GM21825 (cell line): ENCODE measurements at regions not wholly inside any gene's neighbourhood (a gene's known extent, or its start where the extent isn't known, plus 50 kb on each side); places are given as distances from the start of the nearest gene placed in this dataset.
A peak's percentile ranks its signal among the peaks of the same experiment; 100 is the strongest.

Experiments used
- ATAC-seq: cut with Tn5 transposase; IDR thresholded peaks from one replicate; pipeline ENCODE4 v1.9.1; 2021; ENCODE audit warnings: mild to moderate bottlenecking, moderate library complexity; ENCODE audit not compliant: unreplicated experiment

DNA sequence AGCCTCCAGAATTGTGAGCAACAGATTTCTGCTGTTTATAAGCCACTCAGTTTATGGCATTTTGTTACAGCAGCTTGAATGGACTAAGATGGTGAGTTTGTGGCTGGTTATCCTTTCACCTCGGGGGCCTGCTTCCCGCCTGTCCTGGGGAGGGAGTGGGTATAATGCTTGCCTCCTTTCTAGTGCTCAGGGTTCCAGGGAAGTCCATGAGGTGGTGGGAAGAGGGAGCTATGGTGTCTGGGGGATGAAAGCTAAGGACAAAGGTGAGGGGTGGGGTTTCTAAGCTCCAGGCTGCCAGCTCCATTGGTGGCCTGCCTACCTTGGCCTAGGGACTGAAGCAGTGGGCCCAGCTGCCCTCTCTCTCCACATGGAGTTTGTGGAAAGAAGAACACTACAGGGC lies 50.2 kb upstream of the SDK2 start:
- no peak for ATAC-seq

DNA sequence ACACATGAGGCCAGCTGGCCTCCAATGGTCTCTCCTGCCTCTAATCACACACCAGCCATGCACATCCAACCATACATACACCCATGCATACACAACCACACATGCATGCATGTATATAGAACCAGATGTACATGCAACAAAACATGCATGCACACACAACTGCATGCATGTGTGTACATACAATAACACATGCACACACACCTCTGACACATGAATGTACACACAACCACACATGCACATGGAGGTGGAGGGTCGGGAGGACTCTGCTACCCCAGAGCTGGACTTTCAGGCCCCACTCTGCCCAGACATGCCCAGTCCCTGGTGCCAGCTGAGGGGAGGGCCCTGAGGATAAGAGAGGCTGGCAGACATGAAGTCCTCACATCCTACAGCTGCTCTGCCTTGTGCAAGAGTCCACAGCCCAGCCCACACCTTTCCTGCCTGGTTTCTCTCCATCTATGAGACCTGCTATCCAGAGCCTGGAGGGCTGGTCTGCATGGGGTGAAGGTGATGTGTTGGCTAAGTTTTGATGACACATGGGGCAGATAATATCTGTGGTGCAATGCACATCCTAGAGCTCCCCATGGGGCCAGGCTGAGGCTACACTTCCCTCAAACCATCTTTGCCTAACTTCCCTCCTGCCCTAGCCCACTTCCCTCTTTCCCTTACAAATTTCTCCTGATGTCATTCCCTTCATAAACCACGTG lies 50.9 kb upstream of the SDK2 start:
- ATAC-seq: no peak

DNA sequence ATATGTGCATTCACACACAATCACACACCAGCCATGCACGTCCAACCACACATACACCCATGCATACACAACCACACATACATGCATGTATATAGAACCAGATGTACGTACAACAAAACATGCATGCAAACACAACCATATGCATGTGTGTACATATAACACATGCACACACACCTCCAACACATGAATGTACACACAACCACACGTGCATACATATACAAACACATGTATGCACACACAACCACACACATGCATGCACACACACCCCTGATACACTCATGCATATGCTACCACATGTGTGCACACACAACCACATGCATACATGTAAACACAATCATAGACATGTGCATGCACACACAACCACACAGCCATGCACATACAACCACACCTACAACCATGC lies 52.0 kb upstream of the SDK2 start:
- ATAC-seq: no peak

- no peak for ATAC-seq
Measured at GRCh38 chr17:73697872-73698271, 53.6 kb upstream of the SDK2 start.

DNA sequence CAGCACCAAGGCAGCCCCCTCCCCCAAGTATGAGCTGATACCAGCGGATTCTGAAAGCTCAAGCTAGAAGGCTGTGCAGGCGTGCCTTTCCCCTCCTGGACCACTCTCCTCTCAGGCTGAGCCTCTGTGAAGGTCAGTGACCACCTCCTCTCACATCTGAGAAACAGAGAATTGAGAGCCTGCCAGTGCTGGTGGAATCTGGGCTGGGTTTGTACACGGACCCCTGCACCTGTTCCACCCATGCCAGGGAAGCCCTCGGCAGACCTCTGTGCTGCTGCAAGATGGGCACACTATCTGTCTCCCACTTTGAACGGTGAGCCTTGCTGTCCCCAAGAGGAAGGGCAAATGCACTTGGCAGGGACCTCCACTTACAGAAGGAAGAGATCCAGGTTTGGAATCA lies 54.7 kb upstream of the SDK2 start:
- no peak for ATAC-seq

DNA sequence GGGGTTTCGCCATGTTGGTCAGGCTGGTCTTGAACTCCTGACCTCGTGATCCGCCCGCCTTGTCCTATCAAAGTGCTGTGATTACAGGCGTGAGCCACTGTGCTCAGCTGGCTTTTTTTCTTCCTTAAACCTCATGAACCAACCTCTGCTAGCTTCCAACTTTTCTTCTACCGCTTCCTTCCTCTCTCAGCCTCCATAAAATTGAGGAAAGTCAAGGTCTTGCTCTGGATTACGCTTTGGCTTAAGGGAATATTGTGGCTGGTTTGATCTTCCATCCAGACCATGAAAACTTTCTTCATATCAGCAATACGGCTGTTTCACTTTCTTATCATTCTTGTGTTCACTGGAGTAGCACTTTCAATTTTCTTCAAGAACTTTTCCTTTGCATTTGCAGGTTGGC lies 57.5 kb upstream of the SDK2 start:
- ATAC-seq: no peak

DNA sequence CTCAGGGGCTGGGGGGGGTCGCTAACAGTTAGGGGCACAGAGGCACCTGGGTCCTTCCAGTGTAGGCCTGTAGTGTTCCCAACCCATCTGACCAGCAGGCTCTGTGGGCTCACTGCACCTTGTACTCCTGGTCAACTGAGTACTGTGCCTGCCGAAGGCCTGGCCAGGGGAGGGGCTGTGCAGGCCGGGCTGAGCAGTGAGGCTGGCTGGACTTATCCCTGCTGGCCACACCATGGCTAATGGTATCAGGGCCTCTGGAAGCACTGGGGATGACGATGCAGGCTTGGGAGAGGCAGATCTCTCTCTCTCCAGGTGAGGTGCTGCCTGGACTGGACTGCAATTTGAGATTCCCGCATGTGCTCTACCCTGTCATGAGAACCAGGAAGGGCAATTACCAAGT lies 58.9 kb upstream of the SDK2 start:
- no peak for ATAC-seq

- ATAC-seq: no peak
Measured at GRCh38 chr17:73703917-73704316, 59.7 kb upstream of the SDK2 start.

DNA sequence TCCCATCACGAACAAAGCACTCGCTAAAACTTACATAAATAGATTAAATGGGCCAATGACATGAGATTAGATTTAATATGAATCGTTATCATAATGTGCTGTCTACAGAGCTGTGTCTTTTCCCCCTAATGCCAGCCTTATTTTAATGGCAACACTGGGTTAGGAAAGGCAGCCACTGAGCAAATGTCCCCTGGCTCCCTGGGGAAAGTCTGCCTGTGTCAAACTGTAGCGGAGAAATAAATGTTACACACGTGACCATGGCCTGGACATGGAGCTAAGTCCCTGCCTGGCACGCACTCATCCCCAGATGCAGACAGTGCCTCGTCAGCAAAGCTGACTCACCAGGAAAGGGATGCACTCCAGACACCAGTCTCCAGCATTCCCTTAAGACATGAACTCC lies 61.3 kb upstream of the SDK2 start:
- no peak for ATAC-seq

GRCh38 chr17:73706428-73706827 lies 62.2 kb upstream of the SDK2 start:
- no peak for ATAC-seq

GRCh38 chr17:73706858-73707257 lies 62.6 kb upstream of the SDK2 start:
- ATAC-seq: no peak

DNA sequence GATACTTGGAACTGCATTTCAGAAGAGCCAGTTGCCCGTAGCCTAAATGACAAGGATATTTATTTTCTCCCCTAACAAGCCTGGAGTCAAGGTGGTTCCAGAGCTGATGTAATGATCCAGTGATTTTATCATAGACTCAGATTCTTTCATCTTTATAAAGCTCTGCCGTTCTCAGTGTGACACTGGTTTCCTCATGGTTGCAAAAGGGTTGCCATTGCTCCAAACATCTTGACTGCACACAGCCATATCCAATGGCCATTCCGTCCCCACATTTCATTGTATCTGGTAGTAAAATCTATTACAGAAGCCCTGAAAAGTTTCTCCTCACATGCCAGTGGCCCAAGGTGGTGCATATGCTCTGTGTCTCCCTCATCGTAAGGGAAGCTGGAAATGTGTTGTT lies 63.1 kb upstream of the SDK2 start:
- ATAC-seq: no peak

DNA sequence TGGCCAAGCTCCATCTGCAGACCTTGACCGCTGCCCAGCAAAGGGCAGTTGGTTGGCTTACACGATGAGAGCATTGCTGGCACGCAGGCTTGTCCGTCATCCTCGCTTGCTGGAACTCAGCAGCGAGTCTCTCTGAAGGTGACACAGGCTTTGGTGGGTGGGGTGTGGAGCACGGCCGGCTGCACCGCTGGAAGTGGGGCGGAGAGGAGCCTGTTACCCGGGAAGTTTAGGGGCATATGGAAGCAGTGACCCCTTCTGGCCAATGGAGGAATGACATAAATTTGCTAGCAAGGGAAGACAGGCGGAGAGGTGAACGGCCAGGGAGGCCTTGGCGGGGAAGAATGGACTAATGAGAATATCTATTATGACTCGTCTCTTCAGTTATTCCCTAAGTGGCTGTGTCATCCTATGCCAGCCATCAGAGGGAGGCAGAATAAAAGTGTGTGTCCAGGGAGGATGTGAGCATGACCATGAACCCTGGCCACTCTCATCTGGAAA lies 65.9 kb upstream of the SDK2 start:
- no peak for ATAC-seq

GRCh38 chr17:73711184-73711583 lies 66.9 kb upstream of the SDK2 start:
- ATAC-seq: peak; percentile 70

DNA sequence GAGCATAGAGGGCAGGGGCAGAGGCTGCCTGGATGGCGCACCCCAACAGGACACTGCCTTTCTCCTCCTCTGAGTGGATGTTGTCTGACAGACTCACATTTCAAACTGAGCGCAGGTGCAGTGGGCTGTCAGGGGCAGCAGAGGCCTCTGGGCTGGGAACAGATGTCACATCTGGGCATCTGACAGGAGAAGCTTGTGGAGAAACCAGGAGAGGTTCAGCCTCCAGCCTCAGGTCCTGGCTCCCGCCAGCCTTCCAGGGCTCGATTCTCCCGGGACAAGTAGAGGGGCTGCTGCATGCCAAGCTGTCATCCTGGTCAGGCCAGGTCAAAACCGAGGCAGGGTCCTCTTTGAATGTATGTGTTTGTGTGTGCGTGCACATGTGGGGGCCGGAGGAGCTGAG lies 67.7 kb upstream of the SDK2 start:
- ATAC-seq: no peak

GRCh38 chr17:73713136-73713535 lies 68.9 kb upstream of the SDK2 start:
- ATAC-seq: no peak

DNA sequence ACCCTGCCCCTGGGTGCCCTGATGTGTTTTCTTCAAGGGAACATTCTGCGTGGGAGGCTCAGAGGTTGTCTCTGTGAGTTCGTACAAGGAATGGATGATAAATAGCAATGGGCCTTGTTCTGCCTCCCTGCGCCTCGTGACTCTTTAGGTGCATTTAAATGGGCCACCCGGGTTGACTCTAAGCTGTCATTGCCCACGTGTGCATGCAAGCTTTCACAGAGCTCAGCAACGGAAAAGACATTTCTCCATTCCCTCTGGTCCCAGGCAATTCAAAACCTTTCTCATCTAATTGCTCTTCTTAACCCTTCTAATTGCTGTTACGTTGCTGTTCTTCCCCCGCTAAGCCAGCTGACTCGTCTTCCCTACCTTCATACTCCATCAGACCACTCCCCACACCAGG lies 71.5 kb upstream of the SDK2 start:
- no peak for ATAC-seq

GRCh38 chr17:73717690-73718089 lies 73.4 kb upstream of the SDK2 start:
- no peak for ATAC-seq

GRCh38 chr17:73718362-73718761 lies 74.1 kb upstream of the SDK2 start:
- no peak for ATAC-seq

- ATAC-seq: no peak
Measured at GRCh38 chr17:73718912-73719311, 74.7 kb upstream of the SDK2 start.

- no peak for ATAC-seq
Measured at GRCh38 chr17:73719588-73720071, 75.4 kb upstream of the SDK2 start.

- no peak for ATAC-seq
Measured at GRCh38 chr17:73720187-73720834, 76.1 kb upstream of the SDK2 start.

DNA sequence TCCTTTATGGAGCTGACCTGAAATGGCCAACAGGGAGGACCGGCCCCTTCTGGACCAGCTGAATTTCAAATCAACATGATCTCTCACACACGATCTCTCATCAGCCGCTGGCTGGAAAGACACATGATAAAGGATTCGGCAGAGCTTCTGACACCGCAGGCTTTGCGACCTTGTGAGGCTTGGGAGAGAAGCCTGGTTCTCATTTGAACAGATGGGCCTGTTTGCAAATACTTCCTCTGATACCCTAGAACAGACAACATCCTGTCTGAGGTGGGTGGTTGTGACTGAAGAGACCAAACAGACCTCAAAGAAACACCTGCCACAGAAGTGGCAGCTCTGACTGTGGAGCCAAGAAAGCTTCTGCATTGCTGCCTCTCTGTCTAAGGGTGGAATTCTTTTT lies 77.9 kb upstream of the SDK2 start:
- no peak for ATAC-seq
